ENCODE measurements at regions not wholly inside any gene's neighbourhood (a gene's known extent, or its start where the extent isn't known, plus 50 kb on each side); places are given as distances from the start of the nearest gene placed in this dataset.

DNA sequence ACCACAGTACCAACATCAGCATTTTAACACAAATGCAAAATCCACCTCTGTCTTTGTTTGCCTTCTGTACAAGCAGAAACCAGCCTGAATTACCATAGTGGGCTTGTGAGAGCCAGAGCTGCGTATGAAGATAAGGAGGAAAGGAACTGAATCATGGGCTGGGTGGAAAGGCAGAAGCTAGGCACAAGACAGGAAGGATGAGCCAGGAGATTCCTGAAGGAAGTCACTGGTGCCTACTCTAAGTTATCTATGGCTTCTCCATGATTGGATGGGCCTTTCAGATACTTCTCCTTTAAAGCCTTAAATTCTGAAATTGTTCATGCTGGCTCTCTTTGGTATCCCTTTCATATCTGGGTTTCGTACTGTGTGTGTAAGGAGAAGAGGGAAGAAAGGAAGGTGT lies 140.6 kb downstream of the LCA5 start:
- TF ChIP-seq POU2F2 (IDR thresholded peaks at IDR 0.05; ENCODE audit: low read depth, low read length) (no peak), POLR2AphosphoS5 (IDR thresholded peaks at IDR 0.05; ENCODE audit: low read depth, low read length) (no peak), SPI1 (IDR thresholded peaks at IDR 0.05; ENCODE audit: low read depth, low read length) (no peak), POLR2A (IDR thresholded peaks at IDR 0.05; ENCODE audit: low read depth, low read length) (no peak), PAX5 (IDR thresholded peaks at IDR 0.05; ENCODE audit: insufficient read depth, low read length, severe bottlenecking) (no peak), TAF1 (IDR thresholded peaks at IDR 0.05; ENCODE audit: low read depth, low read length) (no peak)
- FAIRE-seq (no peak), DNase-seq (ENCODE audit: insufficient read length, low spot score) (no peak)

DNA sequence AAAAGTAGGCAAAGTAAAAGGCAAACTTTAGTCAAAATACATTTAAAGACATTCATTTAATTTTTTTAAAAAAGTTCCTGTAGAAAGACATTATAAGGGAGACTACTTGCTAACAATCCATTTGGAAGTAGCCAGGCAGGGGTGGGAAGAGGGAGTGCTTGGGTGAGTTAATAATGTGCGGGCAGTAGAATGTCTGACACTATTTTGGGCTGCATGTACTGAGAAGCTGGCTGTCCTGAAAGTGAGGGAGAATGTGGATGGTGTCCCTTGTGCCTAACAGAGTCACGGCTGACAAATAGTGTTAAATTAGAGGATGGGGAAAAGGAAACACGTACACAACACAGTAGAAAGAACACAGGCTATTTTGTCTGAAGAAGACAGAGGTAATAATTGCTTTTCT lies 142.5 kb downstream of the LCA5 start:
- TF ChIP-seq SPI1 (IDR thresholded peaks at IDR 0.05; ENCODE audit: low read depth, low read length) (no peak), TAF1 (IDR thresholded peaks at IDR 0.05; ENCODE audit: low read depth, low read length) (no peak), POLR2A (IDR thresholded peaks at IDR 0.05; ENCODE audit: low read depth, low read length) (no peak), POU2F2 (IDR thresholded peaks at IDR 0.05; ENCODE audit: low read depth, low read length) (no peak), POLR2AphosphoS5 (IDR thresholded peaks at IDR 0.05; ENCODE audit: low read depth, low read length) (no peak), PAX5 (IDR thresholded peaks at IDR 0.05; ENCODE audit: insufficient read depth, low read length, severe bottlenecking) (no peak)
- no peak for FAIRE-seq
- no peak for DNase-seq (ENCODE audit: insufficient read length, low spot score)

DNA sequence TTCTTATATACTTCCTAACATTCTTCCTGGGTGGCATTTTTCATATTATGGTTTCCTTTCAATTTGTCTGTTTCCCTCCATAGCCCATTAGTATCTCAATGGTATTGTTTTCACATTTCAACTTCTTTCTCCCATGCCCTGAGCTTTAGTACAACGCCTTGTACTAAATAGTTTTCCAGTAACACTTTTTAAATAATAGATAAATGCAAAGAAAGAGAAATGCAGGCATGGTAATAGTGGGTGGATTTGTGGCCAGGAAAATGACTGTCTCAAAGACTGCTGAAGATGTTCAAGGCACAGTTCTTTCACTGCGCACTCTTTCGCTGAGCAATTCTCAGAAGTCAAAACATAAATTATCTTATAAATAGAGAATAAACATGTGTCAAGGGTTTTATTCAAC lies 145.1 kb downstream of the LCA5 start:
- FAIRE-seq (no peak), DNase-seq (ENCODE audit: insufficient read length, low spot score) (no peak)
- TF ChIP-seq POU2F2 (IDR thresholded peaks at IDR 0.05; ENCODE audit: low read depth, low read length) (no peak), SPI1 (IDR thresholded peaks at IDR 0.05; ENCODE audit: low read depth, low read length) (no peak), POLR2A (IDR thresholded peaks at IDR 0.05; ENCODE audit: low read depth, low read length) (no peak), PAX5 (IDR thresholded peaks at IDR 0.05; ENCODE audit: insufficient read depth, low read length, severe bottlenecking) (no peak), TAF1 (IDR thresholded peaks at IDR 0.05; ENCODE audit: low read depth, low read length) (no peak), POLR2AphosphoS5 (IDR thresholded peaks at IDR 0.05; ENCODE audit: low read depth, low read length) (no peak)

DNA sequence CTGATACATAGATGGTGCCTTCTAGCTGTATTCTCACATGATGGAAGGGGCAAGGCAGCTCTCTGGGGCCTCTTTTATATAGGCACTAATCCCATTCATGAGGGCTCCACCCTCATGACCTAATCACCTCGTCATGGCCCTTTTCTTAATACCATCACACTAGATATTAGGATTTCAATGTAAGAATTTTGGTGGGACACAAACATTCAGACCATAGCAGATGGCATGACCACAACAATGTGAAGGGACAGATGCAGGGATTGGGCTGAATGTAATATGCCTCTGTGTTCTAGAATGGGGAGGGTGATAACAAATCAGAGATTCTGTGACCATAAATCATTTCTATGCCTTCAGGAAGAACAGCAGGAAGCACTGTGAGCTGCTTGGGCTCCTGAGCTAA lies 145.8 kb downstream of the LCA5 start:
- TF ChIP-seq POU2F2 (IDR thresholded peaks at IDR 0.05; ENCODE audit: low read depth, low read length), result no peak
- no peak for TF ChIP-seq SPI1 (IDR thresholded peaks at IDR 0.05; ENCODE audit: low read depth, low read length)
- TF ChIP-seq TAF1 (IDR thresholded peaks at IDR 0.05; ENCODE audit: low read depth, low read length), result no peak
- no peak for TF ChIP-seq PAX5 (IDR thresholded peaks at IDR 0.05; ENCODE audit: insufficient read depth, low read length, severe bottlenecking)
- DNase-seq (ENCODE audit: insufficient read length, low spot score) (no peak), FAIRE-seq (no peak)

DNA sequence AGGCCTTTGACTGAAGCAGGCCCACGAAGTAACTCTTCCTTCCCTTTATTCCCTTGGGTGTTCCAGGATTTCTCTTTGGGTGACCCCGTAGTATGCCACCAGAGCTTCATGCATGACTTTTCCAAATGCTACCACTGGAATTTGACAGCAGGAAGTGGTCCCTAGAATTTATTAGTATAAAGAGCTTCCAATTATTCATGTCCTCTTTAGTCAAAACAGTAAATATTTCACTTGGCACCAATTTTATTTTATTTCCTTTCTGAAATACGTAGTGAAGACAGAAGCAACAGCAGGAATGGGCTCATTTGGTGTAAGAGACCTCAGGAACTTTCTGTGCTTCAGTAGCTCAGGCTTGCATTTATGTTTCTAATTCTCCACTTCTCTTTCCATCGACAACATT lies 151.3 kb downstream of the LCA5 start:
- no peak for DNase-seq (ENCODE audit: insufficient read length, low spot score)
- FAIRE-seq, result no peak
- no peak for TF ChIP-seq TAF1 (IDR thresholded peaks at IDR 0.05; ENCODE audit: low read depth, low read length)
- TF ChIP-seq PAX5 (IDR thresholded peaks at IDR 0.05; ENCODE audit: insufficient read depth, low read length, severe bottlenecking), result no peak
- TF ChIP-seq SPI1 (IDR thresholded peaks at IDR 0.05; ENCODE audit: low read depth, low read length), result no peak
- no peak for TF ChIP-seq POLR2A (IDR thresholded peaks at IDR 0.05; ENCODE audit: low read depth, low read length)
- TF ChIP-seq POLR2AphosphoS5 (IDR thresholded peaks at IDR 0.05; ENCODE audit: low read depth, low read length), result no peak
- TF ChIP-seq POU2F2 (IDR thresholded peaks at IDR 0.05; ENCODE audit: low read depth, low read length), result no peak

DNA sequence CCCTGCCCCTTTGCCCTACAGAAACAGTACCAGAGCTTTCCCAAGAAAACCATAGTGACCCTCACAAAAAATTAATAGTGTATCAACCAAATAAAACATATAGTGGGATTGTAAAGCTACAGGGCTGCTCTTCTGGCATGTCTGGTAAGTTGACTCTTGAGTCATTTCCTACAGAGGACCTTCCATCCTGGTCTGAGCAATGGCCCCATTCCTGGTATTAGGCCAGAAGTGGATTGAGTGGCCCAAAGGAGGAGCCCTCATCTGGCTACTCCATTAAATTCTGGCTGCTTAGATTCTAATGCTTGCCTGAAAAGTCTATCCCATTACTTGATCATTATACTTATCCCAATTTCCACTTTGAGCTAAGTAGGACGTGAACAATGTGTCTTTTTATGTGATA lies 150.9 kb upstream of the HMGN3 start:
- no peak for TF ChIP-seq PAX5 (IDR thresholded peaks at IDR 0.05; ENCODE audit: insufficient read depth, low read length, severe bottlenecking)
- no peak for TF ChIP-seq POLR2AphosphoS5 (IDR thresholded peaks at IDR 0.05; ENCODE audit: low read depth, low read length)
- TF ChIP-seq TAF1 (IDR thresholded peaks at IDR 0.05; ENCODE audit: low read depth, low read length), result no peak
- no peak for FAIRE-seq
- no peak for DNase-seq (ENCODE audit: insufficient read length, low spot score)

DNA sequence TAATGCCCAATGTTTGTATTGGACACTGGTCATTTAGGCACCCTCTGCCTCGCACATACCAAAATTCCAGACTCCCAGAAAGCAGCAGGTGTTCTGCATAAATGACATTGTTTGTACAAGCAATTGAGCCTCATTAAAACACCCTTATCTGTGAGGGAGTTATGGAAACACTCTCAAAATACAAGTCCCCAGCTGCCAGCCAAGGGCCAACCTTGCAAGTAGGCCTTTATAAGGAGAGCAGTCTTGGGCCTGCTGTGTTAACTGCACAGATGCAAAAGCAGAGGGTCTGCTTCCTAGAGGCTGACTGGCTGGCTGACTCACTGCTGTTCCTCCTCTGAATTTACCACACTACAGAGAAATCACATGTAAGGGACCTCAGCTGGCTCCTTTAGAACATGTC lies 150.4 kb upstream of the HMGN3 start:
- DNase-seq (ENCODE audit: insufficient read length, low spot score), result no peak
- no peak for FAIRE-seq
- TF ChIP-seq POLR2AphosphoS5 (IDR thresholded peaks at IDR 0.05; ENCODE audit: low read depth, low read length) (no peak), POLR2A (IDR thresholded peaks at IDR 0.05; ENCODE audit: low read depth, low read length) (no peak), SPI1 (IDR thresholded peaks at IDR 0.05; ENCODE audit: low read depth, low read length) (no peak), POU2F2 (IDR thresholded peaks at IDR 0.05; ENCODE audit: low read depth, low read length) (no peak), TAF1 (IDR thresholded peaks at IDR 0.05; ENCODE audit: low read depth, low read length) (no peak), PAX5 (IDR thresholded peaks at IDR 0.05; ENCODE audit: insufficient read depth, low read length, severe bottlenecking) (no peak)

DNA sequence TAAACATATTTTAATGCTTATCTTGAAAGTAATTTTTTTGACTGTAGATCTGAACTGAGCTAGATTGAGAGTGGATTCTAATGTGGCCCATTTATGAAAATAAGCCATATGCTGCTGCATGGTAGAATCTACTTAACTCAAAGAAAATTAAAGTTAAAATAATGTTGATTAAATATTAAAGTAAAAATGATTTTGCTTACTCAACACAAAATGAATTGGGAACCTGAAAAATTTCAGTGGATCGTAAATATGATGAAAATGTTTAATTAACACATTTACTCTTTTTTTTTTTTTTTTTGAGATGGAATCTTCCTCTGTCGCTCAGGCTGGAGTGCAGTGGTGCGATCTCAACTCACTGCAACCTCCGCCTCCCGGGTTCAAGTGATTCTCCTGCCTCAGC lies 144.5 kb upstream of the HMGN3 start:
- no peak for DNase-seq (ENCODE audit: insufficient read length, low spot score)
- FAIRE-seq, result no peak
- no peak for TF ChIP-seq TAF1 (IDR thresholded peaks at IDR 0.05; ENCODE audit: low read depth, low read length)
- no peak for TF ChIP-seq POU2F2 (IDR thresholded peaks at IDR 0.05; ENCODE audit: low read depth, low read length)
- no peak for TF ChIP-seq SPI1 (IDR thresholded peaks at IDR 0.05; ENCODE audit: low read depth, low read length)
- no peak for TF ChIP-seq POLR2A (IDR thresholded peaks at IDR 0.05; ENCODE audit: low read depth, low read length)
- TF ChIP-seq PAX5 (IDR thresholded peaks at IDR 0.05; ENCODE audit: insufficient read depth, low read length, severe bottlenecking), result no peak
- no peak for TF ChIP-seq POLR2AphosphoS5 (IDR thresholded peaks at IDR 0.05; ENCODE audit: low read depth, low read length)

DNA sequence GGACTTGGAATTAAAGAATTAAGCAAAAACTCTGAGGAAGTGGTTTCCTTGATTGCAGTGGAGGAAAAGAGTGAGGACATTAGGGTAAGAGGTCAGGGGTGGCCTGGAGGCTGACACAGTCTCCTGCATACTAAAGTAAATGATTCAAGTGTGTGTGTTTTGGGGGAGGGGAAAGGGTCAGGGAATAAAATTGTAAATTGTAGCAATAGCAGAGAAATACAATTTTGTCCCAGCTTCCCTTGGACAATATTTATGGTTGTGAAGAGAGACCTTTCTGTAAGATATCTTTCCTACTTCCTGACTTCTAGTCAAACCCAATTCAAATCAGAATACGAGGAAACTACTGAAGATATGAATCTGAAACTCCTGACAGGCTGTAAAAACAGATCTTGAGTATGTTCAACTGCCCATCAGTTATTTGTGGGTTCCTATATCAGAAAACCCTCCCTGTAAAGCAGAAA lies 143.4 kb upstream of the HMGN3 start:
- TF ChIP-seq SPI1 (IDR thresholded peaks at IDR 0.05; ENCODE audit: low read depth, low read length) (no peak), TAF1 (IDR thresholded peaks at IDR 0.05; ENCODE audit: low read depth, low read length) (no peak), POLR2A (IDR thresholded peaks at IDR 0.05; ENCODE audit: low read depth, low read length) (no peak), POU2F2 (IDR thresholded peaks at IDR 0.05; ENCODE audit: low read depth, low read length) (no peak), PAX5 (IDR thresholded peaks at IDR 0.05; ENCODE audit: insufficient read depth, low read length, severe bottlenecking) (no peak), POLR2AphosphoS5 (IDR thresholded peaks at IDR 0.05; ENCODE audit: low read depth, low read length) (no peak)
- FAIRE-seq, result no peak
- no peak for DNase-seq (ENCODE audit: insufficient read length, low spot score)

DNA sequence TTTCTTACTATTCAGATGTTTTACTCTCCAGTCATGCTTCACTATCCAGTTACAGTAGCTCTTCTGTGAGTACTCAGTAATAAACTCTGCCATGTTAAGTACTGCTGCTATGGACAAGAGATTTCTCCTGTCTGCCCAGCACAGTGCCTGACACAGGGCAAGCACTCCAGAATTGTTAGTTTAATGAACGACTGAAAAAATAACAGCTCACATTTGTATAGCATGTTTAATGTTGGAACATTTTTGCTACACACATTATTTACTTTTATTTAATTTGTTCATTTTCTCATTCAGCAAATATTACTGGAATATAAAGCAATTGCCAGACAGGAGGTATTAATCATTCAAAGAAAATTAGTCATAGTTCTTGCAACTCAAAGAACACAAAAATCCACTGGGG lies 142.6 kb upstream of the HMGN3 start:
- no peak for DNase-seq (ENCODE audit: insufficient read length, low spot score)
- TF ChIP-seq SPI1 (IDR thresholded peaks at IDR 0.05; ENCODE audit: low read depth, low read length), result no peak
- FAIRE-seq, result no peak
